Hepatocyte (in vitro differentiated cells): ENCODE measurements at regions not wholly inside any gene's neighbourhood (a gene's known extent, or its start where the extent isn't known, plus 50 kb on each side); places are given as distances from the start of the nearest gene placed in this dataset.
"Not testable (repeated sequence)": the region's sequence is repeated elsewhere in the genome, so short reads cannot be mapped to it uniquely, and the experiment has no call there.

Experiments used
- DNase-seq: peaks from one replicate; pipeline ENCODE4 v3.0.0-alpha.2; 2016; ENCODE audit warnings: low spot score
- H2AFZ ChIP-seq: fragments of 200-600 bp; sonication (generic); 2 replicates; pipeline ENCODE4 v1.6.0; 2016; ENCODE audit warnings: antibody characterized with exemption, mild to moderate bottlenecking
- H3K27ac ChIP-seq: fragments of 200-600 bp; sonication (generic); 2 replicates; pipeline ENCODE4 v1.5.1; 2016; ENCODE audit warnings: mild to moderate bottlenecking
- H3K27me3 ChIP-seq: fragments of 200-600 bp; sonication (generic); 2 replicates; pipeline ENCODE4 v1.6.1; 2016
- H3K36me3 ChIP-seq: fragments of 200-600 bp; sonication (generic); replicated peaks from 2 replicates; pipeline ENCODE4 v1.5.1; 2016; ENCODE audit warnings: low read depth; ENCODE audit not compliant: insufficient read depth
- H3K4me1 ChIP-seq: fragments of 200-600 bp; sonication (generic); 2 replicates; pipeline ENCODE4 v1.5.1; 2016; ENCODE audit warnings: mild to moderate bottlenecking, moderate library complexity; ENCODE audit not compliant: insufficient read depth
- H3K4me2 ChIP-seq: fragments of 200-600 bp; sonication (generic); 2 replicates; pipeline ENCODE4 v1.6.0; 2016
- H3K4me3 ChIP-seq: fragments of 200-600 bp; sonication (generic); 2 replicates; pipeline ENCODE4 v1.5.1; 2016; ENCODE audit warnings: mild to moderate bottlenecking
- H3K79me2 ChIP-seq: fragments of 200-600 bp; sonication (generic); 2 replicates; pipeline ENCODE4 v1.6.0; 2017; ENCODE audit warnings: mild to moderate bottlenecking
- H3K9me2 ChIP-seq: fragments of 200-600 bp; sonication (generic); replicated peaks from 2 replicates; pipeline ENCODE4 v1.6.0; 2017; ENCODE audit warnings: mild to moderate bottlenecking; ENCODE audit not compliant: insufficient read depth
- H3K9me3 ChIP-seq: fragments of 200-600 bp; sonication (generic); 2 replicates; pipeline ENCODE4 v1.5.1; 2016; ENCODE audit warnings: low read depth, mild to moderate bottlenecking
- H4K20me1 ChIP-seq: fragments of 200-600 bp; sonication (generic); 2 replicates; pipeline ENCODE4 v1.6.0; 2016; ENCODE audit warnings: mild to moderate bottlenecking; ENCODE audit not compliant: insufficient read depth, poor library complexity, severe bottlenecking
- CTCF ChIP-seq: fragments of 200-600 bp; sonication (generic); IDR thresholded peaks from 2 replicates; pipeline ENCODE4 v1.5.1; 2016; ENCODE audit warnings: antibody characterized with exemption, mild to moderate bottlenecking; ENCODE audit not compliant: poor library complexity
- EZH2 ChIP-seq: fragments of 200-600 bp; sonication (generic); IDR thresholded peaks from 2 replicates; pipeline ENCODE4 v1.6.1; 2016; ENCODE audit warnings: antibody characterized with exemption, mild to moderate bottlenecking, borderline replicate concordance
- EZH2phosphoT487 ChIP-seq: fragments of 200-600 bp; sonication (generic); IDR thresholded peaks from one replicate; pipeline ENCODE4 v1.6.1; 2018; ENCODE audit warnings: antibody characterized with exemption, mild to moderate bottlenecking, low read depth, moderate library complexity; ENCODE audit not compliant: unreplicated experiment, severe bottlenecking
- WGBS: methylation state at CpG from one replicate; pipeline ENCODE4 v1.1.6; 2016; ENCODE audit warnings: low lambda C conversion rate; ENCODE audit errors: missing lambda C conversion rate; 5-methylcytosine and 5-hydroxymethylcytosine counted together

- 69% methylated on average over 1 of the region's 1 CpG for WGBS
- no peak overlapping the region for H3K4me3 ChIP-seq
- no peak overlapping the region for H2AFZ ChIP-seq
- no peak overlapping the region for H3K27ac ChIP-seq
- TF ChIP-seq EZH2phosphoT487 (no peak), CTCF (no peak), EZH2 (no peak)
- DNase-seq: no peak
- no peaks in the 10 kb centered on the region for H3K9me2 ChIP-seq
- no peaks in the 10 kb centered on the region for H3K36me3 ChIP-seq
- no peak overlapping the region for H3K4me2 ChIP-seq
- no peaks in the 10 kb centered on the region for H4K20me1 ChIP-seq
- no peaks in the 10 kb centered on the region for H3K4me1 ChIP-seq
- H3K9me3 ChIP-seq: no peaks in the 10 kb centered on the region
- H3K79me2 ChIP-seq: no peaks in the 10 kb centered on the region
- H3K27me3 ChIP-seq: no peaks in the 10 kb centered on the region
Observed at GRCh38 chr20:22055981-22056380, 350.5 kb downstream of the PAX1 start.

- H3K4me1 ChIP-seq: no peaks in the 10 kb centered on the region
- H4K20me1 ChIP-seq: no peaks in the 10 kb centered on the region
- no peaks in the 10 kb centered on the region for H3K27me3 ChIP-seq
- H3K4me3 ChIP-seq: no peak overlapping the region
- H3K9me3 ChIP-seq: no peaks in the 10 kb centered on the region
- no peak overlapping the region for H3K4me2 ChIP-seq
- no peaks in the 10 kb centered on the region for H3K79me2 ChIP-seq
- H2AFZ ChIP-seq: no peak overlapping the region
- no peak for TF ChIP-seq EZH2
- no peak for TF ChIP-seq EZH2phosphoT487
- 89% methylated on average over 1 of the region's 1 CpG for WGBS
- no peak overlapping the region for H3K27ac ChIP-seq
- no peaks in the 10 kb centered on the region for H3K36me3 ChIP-seq
- H3K9me2 ChIP-seq: no peaks in the 10 kb centered on the region
- no peak for DNase-seq
Observed at GRCh38 chr20:22052025-22052650, 346.7 kb downstream of the PAX1 start.

- 50% methylated on average over 13 of the region's 13 CpGs for WGBS
- H3K27me3 ChIP-seq, H3K4me3 ChIP-seq: not testable (repeated sequence)
Observed at GRCh38 chr20:22045956-22046507, 340.6 kb downstream of the PAX1 start.

GRCh38 chr20:22027423-22027822 lies 322.0 kb downstream of the PAX1 start:
- Histone ChIP-seq H3K4me2 (no peak overlapping the region), H3K36me3 (no peaks in the 10 kb centered on the region), H3K9me2 (no peaks in the 10 kb centered on the region), H3K4me3 (no peak overlapping the region), H4K20me1 (no peaks in the 10 kb centered on the region), H3K27me3 (no peaks in the 10 kb centered on the region), H2AFZ (no peak overlapping the region), H3K4me1 (no peaks in the 10 kb centered on the region), H3K79me2 (no peaks in the 10 kb centered on the region), H3K9me3 (no peaks in the 10 kb centered on the region), H3K27ac (no peak overlapping the region)
- 90% methylated on average over 1 of the region's 1 CpG for WGBS
- no peak for TF ChIP-seq EZH2phosphoT487
- TF ChIP-seq EZH2: no peak
- no peak for TF ChIP-seq CTCF
- no peak for DNase-seq

More at GRCh38 chr20:22045956-22046507, 340.6 kb downstream of the PAX1 start:
- peak overlapping the region; percentile 51 for H3K4me2 ChIP-seq
- not testable (repeated sequence) for H3K9me3 ChIP-seq, DNase-seq, H4K20me1 ChIP-seq, H3K27ac ChIP-seq, H2AFZ ChIP-seq, H3K79me2 ChIP-seq, H3K9me2 ChIP-seq, H3K36me3 ChIP-seq, H3K4me1 ChIP-seq
